HepG2 (cell line): ENCODE measurements at regions not wholly inside any gene's neighbourhood (a gene's known extent, or its start where the extent isn't known, plus 50 kb on each side); places are given as distances from the start of the nearest gene placed in this dataset.
"Not testable (repeated sequence)": the region's sequence is repeated elsewhere in the genome, so short reads cannot be mapped to it uniquely, and the experiment has no call there.

Experiments used
- GABPA ChIP-seq, 2 experiments: IDR thresholded peaks; 2 replicates each; pipeline ENCODE4 v1.6.1; 2011 to 2016; ENCODE audit warnings: low read depth in 2 of 2, low read length in 1 of 2, missing biosample characterization in 1 of 2, missing genetic modification characterization in 1 of 2
- POLR2A ChIP-seq, 2 experiments: IDR thresholded peaks; 2 replicates each; pipeline ENCODE4 v1.6.1; 2011; ENCODE audit warnings: low read depth in 2 of 2, low read length in 2 of 2, mild to moderate bottlenecking in 1 of 2, moderate library complexity in 1 of 2; ENCODE audit not compliant: insufficient read depth in 1 of 2
- POLR2AphosphoS5 ChIP-seq: IDR thresholded peaks from 2 replicates; pipeline ENCODE4 v1.6.1; 2012; ENCODE audit warnings: low read depth, low read length
- ZBTB1 ChIP-seq: sonication (generic); formaldehyde crosslinking; IDR thresholded peaks from 2 replicates; pipeline ENCODE4 v1.4.0; 2020; ENCODE audit warnings: missing genetic modification reagents, borderline replicate concordance
- ZNF703 ChIP-seq: sonication (generic); formaldehyde crosslinking; IDR thresholded peaks from 2 replicates; pipeline ENCODE4 v1.5.1; 2020; ENCODE audit warnings: missing genetic modification reagents, mild to moderate bottlenecking, moderate library complexity, borderline replicate concordance
- TF ChIP-seq, protein P1 (sequence below): sonication (generic); formaldehyde crosslinking; IDR thresholded peaks from 2 replicates; pipeline ENCODE4 v1.5.0; 2020; ENCODE audit warnings: mild to moderate bottlenecking, missing genetic modification reagents, moderate library complexity

DNA sequence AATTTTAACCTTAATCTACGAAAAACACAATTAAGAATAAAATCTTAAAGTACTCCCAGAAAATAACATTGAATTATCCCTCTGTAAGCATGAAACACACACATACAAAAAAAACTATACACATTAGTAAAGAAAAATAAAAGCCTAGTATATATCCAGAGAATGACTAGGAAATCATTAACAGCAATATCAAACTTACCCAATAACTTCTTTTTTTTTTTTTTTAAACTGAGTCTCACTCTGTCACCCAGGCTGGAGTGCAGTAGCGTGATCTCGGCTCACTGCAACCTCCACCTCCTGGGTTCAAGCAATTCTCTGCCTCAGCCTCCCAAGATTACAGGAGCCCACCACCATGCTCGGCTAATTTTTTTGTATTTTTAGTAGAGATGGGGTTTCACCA, 61.4 kb upstream of the PMPCB start:
- not testable (repeated sequence) for TF ChIP-seq POLR2A (IDR thresholded peaks at IDR 0.05; ENCODE audit: insufficient read depth in 1 of 2, low read depth in 2 of 2, low read length in 2 of 2); POLR2AphosphoS5; ZNF703 (CRISPR knock-in tag); ZBTB1; GABPA (IDR thresholded peaks at IDR 0.05; ENCODE audit: low read depth, low read length); GABPA (CRISPR knock-in tag; IDR thresholded peaks at IDR 0.05; ENCODE audit: low read depth)
- TF ChIP-seq, protein P1, sequence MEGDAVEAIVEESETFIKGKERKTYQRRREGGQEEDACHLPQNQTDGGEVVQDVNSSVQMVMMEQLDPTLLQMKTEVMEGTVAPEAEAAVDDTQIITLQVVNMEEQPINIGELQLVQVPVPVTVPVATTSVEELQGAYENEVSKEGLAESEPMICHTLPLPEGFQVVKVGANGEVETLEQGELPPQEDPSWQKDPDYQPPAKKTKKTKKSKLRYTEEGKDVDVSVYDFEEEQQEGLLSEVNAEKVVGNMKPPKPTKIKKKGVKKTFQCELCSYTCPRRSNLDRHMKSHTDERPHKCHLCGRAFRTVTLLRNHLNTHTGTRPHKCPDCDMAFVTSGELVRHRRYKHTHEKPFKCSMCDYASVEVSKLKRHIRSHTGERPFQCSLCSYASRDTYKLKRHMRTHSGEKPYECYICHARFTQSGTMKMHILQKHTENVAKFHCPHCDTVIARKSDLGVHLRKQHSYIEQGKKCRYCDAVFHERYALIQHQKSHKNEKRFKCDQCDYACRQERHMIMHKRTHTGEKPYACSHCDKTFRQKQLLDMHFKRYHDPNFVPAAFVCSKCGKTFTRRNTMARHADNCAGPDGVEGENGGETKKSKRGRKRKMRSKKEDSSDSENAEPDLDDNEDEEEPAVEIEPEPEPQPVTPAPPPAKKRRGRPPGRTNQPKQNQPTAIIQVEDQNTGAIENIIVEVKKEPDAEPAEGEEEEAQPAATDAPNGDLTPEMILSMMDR (CRISPR knock-in tag), result not testable (repeated sequence)
